ENCODE measurements at regions not wholly inside any gene's neighbourhood (a gene's known extent, or its start where the extent isn't known, plus 50 kb on each side); places are given as distances from the start of the nearest gene placed in this dataset.

GRCh38 chr3:38949994-38950393 is 101.8 kb downstream of the SCN11A start:
- no peak overlapping the region for H3K9ac ChIP-seq (ENCODE audit: low read length)
- H3K27ac ChIP-seq (ENCODE audit: low read length) = no peak overlapping the region
- no peaks in the 10 kb centered on the region for H3K79me2 ChIP-seq (ENCODE audit: low read length)
- H3K27me3 ChIP-seq (ENCODE audit: low read length) = no peaks in the 10 kb centered on the region
- no peaks in the 10 kb centered on the region for H3K9me2 ChIP-seq (replicated peaks; ENCODE audit: insufficient read depth, low read length)
- no peaks in the 10 kb centered on the region for H3K36me3 ChIP-seq (ENCODE audit: insufficient read depth, low read length)
- H4K20me1 ChIP-seq (ENCODE audit: insufficient read depth, low read depth, low read length) = no peaks in the 10 kb centered on the region
- no peak overlapping the region for H3K4me2 ChIP-seq (ENCODE audit: low read depth, low read length, poor library complexity, severe bottlenecking)
- H3K4me1 ChIP-seq (ENCODE audit: low read length) = no peaks in the 10 kb centered on the region
- no peaks in the 10 kb centered on the region for H3K9me3 ChIP-seq (ENCODE audit: low read length)
- H3K4me3 ChIP-seq (ENCODE audit: low read length) = no peak overlapping the region
- DNase-seq = no peak
- H2AFZ ChIP-seq (ENCODE audit: low read length) = no peak overlapping the region

DNA sequence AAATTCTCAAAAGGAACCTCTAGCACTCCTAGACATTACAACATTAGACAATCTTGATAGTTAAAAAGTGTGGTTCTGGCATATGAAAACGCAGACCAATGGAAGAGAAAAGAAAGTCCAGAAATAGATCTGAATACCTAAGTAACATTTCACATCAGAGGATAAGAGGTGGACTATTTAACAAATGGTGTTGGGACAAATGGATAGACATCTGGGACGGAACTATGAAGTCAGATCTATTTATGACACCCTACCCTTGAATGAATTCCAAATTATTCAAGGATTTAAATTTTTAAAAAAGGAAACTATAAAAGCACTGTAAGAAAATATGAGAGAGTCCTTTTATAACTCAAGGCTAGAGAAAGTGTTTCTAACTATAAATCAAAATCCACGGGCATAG is 111.3 kb downstream of the SCN11A start:
- Histone ChIP-seq H3K36me3 (ENCODE audit: insufficient read depth, low read length) (no peaks in the 10 kb centered on the region), H4K20me1 (ENCODE audit: insufficient read depth, low read depth, low read length) (no peaks in the 10 kb centered on the region), H3K4me1 (ENCODE audit: low read length) (no peaks in the 10 kb centered on the region), H3K27ac (ENCODE audit: low read length) (no peak overlapping the region), H3K27me3 (ENCODE audit: low read length) (no peaks in the 10 kb centered on the region), H3K4me3 (ENCODE audit: low read length) (no peak overlapping the region), H3K9me3 (ENCODE audit: low read length) (no peaks in the 10 kb centered on the region), H3K4me2 (ENCODE audit: low read depth, low read length, poor library complexity, severe bottlenecking) (no peak overlapping the region), H3K9ac (ENCODE audit: low read length) (no peak overlapping the region), H3K79me2 (ENCODE audit: low read length) (no peaks in the 10 kb centered on the region), H3K9me2 (replicated peaks; ENCODE audit: insufficient read depth, low read length) (no peaks in the 10 kb centered on the region), H2AFZ (ENCODE audit: low read length) (no peak overlapping the region)
- no peak for DNase-seq

DNA sequence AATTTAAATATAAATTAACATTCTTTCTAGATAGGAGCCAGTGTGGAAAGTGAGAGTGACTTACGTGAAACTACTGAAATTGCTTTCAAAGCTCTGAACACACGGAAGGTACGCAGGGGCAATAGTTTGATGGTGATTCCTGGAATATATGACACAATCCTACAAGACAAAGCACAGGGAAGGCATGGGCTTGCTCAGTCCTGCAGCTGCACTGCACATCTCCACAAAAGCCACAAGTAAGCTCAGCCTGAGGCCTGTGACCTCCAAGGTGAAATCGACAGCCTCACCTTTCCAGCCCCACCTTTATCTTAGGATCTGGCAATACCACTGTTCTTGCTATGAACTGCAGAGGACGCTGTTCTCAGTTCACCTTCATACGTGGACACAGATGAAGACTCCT is 109.3 kb upstream of the SCN10A start:
- H3K36me3 ChIP-seq (ENCODE audit: insufficient read depth, low read length) = no peaks in the 10 kb centered on the region
- no peak overlapping the region for H2AFZ ChIP-seq (ENCODE audit: low read length)
- H3K4me2 ChIP-seq (ENCODE audit: low read depth, low read length, poor library complexity, severe bottlenecking) = no peak overlapping the region
- H3K4me3 ChIP-seq (ENCODE audit: low read length) = no peak overlapping the region
- no peaks in the 10 kb centered on the region for H3K4me1 ChIP-seq (ENCODE audit: low read length)
- no peaks in the 10 kb centered on the region for H3K79me2 ChIP-seq (ENCODE audit: low read length)
- H3K9me2 ChIP-seq (replicated peaks; ENCODE audit: insufficient read depth, low read length) = no peaks in the 10 kb centered on the region
- no peaks in the 10 kb centered on the region for H3K9me3 ChIP-seq (ENCODE audit: low read length)
- H3K9ac ChIP-seq (ENCODE audit: low read length) = no peak overlapping the region
- H3K27me3 ChIP-seq (ENCODE audit: low read length) = no peaks in the 10 kb centered on the region
- no peaks in the 10 kb centered on the region for H4K20me1 ChIP-seq (ENCODE audit: insufficient read depth, low read depth, low read length)
- H3K27ac ChIP-seq (ENCODE audit: low read length) = no peak overlapping the region
- no peak for DNase-seq

GRCh38 chr3:38916706-38917105 is 100.7 kb upstream of the SCN10A start:
- H3K79me2 ChIP-seq (ENCODE audit: low read length) = no peaks in the 10 kb centered on the region

GRCh38 chr3:38907426-38907825 is 91.4 kb upstream of the SCN10A start:
- Histone ChIP-seq H3K79me2 (ENCODE audit: low read length) (no peaks in the 10 kb centered on the region), H3K9me2 (replicated peaks; ENCODE audit: insufficient read depth, low read length) (no peaks in the 10 kb centered on the region), H3K4me1 (ENCODE audit: low read length) (no peaks in the 10 kb centered on the region), H4K20me1 (ENCODE audit: insufficient read depth, low read depth, low read length) (no peaks in the 10 kb centered on the region), H3K9me3 (ENCODE audit: low read length) (no peaks in the 10 kb centered on the region), H3K27ac (ENCODE audit: low read length) (no peak overlapping the region), H3K36me3 (ENCODE audit: insufficient read depth, low read length) (no peaks in the 10 kb centered on the region), H3K4me3 (ENCODE audit: low read length) (no peak overlapping the region), H3K9ac (ENCODE audit: low read length) (no peak overlapping the region), H3K27me3 (ENCODE audit: low read length) (no peaks in the 10 kb centered on the region), H2AFZ (ENCODE audit: low read length) (no peak overlapping the region), H3K4me2 (ENCODE audit: low read depth, low read length, poor library complexity, severe bottlenecking) (no peak overlapping the region)
- no peak for DNase-seq

More at GRCh38 chr3:38916706-38917105, 100.7 kb upstream of the SCN10A start:
- Histone ChIP-seq H3K9me2 (replicated peaks; ENCODE audit: insufficient read depth, low read length) (no peaks in the 10 kb centered on the region), H2AFZ (ENCODE audit: low read length) (no peak overlapping the region), H3K36me3 (ENCODE audit: insufficient read depth, low read length) (no peaks in the 10 kb centered on the region), H3K4me2 (ENCODE audit: low read depth, low read length, poor library complexity, severe bottlenecking) (no peak overlapping the region), H3K27me3 (ENCODE audit: low read length) (no peaks in the 10 kb centered on the region), H4K20me1 (ENCODE audit: insufficient read depth, low read depth, low read length) (no peaks in the 10 kb centered on the region), H3K4me1 (ENCODE audit: low read length) (no peaks in the 10 kb centered on the region), H3K9ac (ENCODE audit: low read length) (no peak overlapping the region), H3K9me3 (ENCODE audit: low read length) (no peaks in the 10 kb centered on the region), H3K27ac (ENCODE audit: low read length) (no peak overlapping the region), H3K4me3 (ENCODE audit: low read length) (no peak overlapping the region)
- DNase-seq = no peak

GRCh38 chr3:38890426-38890825 is 74.4 kb upstream of the SCN10A start:
- Histone ChIP-seq H3K4me3 (ENCODE audit: low read length) (no peak overlapping the region), H3K36me3 (ENCODE audit: insufficient read depth, low read length) (no peaks in the 10 kb centered on the region), H2AFZ (ENCODE audit: low read length) (no peak overlapping the region), H3K79me2 (ENCODE audit: low read length) (no peaks in the 10 kb centered on the region), H3K27me3 (ENCODE audit: low read length) (no peaks in the 10 kb centered on the region), H3K27ac (ENCODE audit: low read length) (no peak overlapping the region), H3K4me1 (ENCODE audit: low read length) (peaks cover 10% of the 10 kb centered on the region), H3K4me2 (ENCODE audit: low read depth, low read length, poor library complexity, severe bottlenecking) (no peak overlapping the region), H3K9ac (ENCODE audit: low read length) (no peak overlapping the region), H4K20me1 (ENCODE audit: insufficient read depth, low read depth, low read length) (no peaks in the 10 kb centered on the region), H3K9me2 (replicated peaks; ENCODE audit: insufficient read depth, low read length) (no peaks in the 10 kb centered on the region), H3K9me3 (ENCODE audit: low read length) (peaks cover 17% of the 10 kb centered on the region)
- DNase-seq = no peak

DNA sequence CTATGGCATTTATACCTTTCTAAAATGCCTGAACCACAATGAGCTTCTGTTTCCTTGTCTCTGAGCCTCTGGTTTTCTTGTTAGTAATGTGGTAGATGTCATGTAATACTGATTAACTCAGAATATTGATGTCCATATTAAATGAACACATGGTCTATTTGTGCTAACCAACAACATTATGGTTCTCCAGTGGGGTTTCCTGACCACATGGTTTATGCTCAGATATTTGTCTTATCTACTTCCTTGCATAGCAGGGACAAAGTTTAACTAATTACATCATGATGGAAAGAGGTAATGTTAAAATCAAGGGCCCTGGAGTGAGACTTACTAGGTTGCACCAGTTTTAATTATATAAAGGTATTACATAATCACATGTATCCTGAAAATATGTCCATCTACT is 62.6 kb upstream of the SCN10A start:
- Histone ChIP-seq H3K4me3 (ENCODE audit: low read length) (no peak overlapping the region), H3K27ac (ENCODE audit: low read length) (no peak overlapping the region), H3K36me3 (ENCODE audit: insufficient read depth, low read length) (no peaks in the 10 kb centered on the region), H2AFZ (ENCODE audit: low read length) (no peak overlapping the region), H3K4me1 (ENCODE audit: low read length) (no peaks in the 10 kb centered on the region), H3K27me3 (ENCODE audit: low read length) (no peaks in the 10 kb centered on the region), H3K9me3 (ENCODE audit: low read length) (no peaks in the 10 kb centered on the region), H3K79me2 (ENCODE audit: low read length) (no peaks in the 10 kb centered on the region), H3K4me2 (ENCODE audit: low read depth, low read length, poor library complexity, severe bottlenecking) (no peak overlapping the region), H3K9me2 (replicated peaks; ENCODE audit: insufficient read depth, low read length) (no peaks in the 10 kb centered on the region), H3K9ac (ENCODE audit: low read length) (no peak overlapping the region), H4K20me1 (ENCODE audit: insufficient read depth, low read depth, low read length) (no peaks in the 10 kb centered on the region)
- no peak for DNase-seq

Measured in Karpas-422 (cell line).